H1 (cell line): ENCODE measurements at regions not wholly inside any gene's neighbourhood (a gene's known extent, or its start where the extent isn't known, plus 50 kb on each side); places are given as distances from the start of the nearest gene placed in this dataset.

ENCODE experiments used
- BCL11A ChIP-seq, 2 experiments: IDR thresholded peaks; one replicate each; pipeline ENCODE4 v1.6.1; 2011; ENCODE audit warnings: low read depth in 2 of 2, low read length in 2 of 2, mild to moderate bottlenecking in 2 of 2
- CHD7 ChIP-seq: fragments of 300-600 bp; sonication (generic); IDR thresholded peaks from 2 replicates; pipeline ENCODE4 v1.7.1; 2012; ENCODE audit warnings: low read length, moderate library complexity, mild to moderate bottlenecking, inconsistent platforms; ENCODE audit not compliant: insufficient replicate concordance
- GTF2F1 ChIP-seq: IDR thresholded peaks from 2 replicates; pipeline ENCODE4 v1.6.1; 2012; ENCODE audit warnings: low read depth, low read length, improper control_type of control experiment, borderline replicate concordance
- RFX5 ChIP-seq: IDR thresholded peaks from 2 replicates; pipeline ENCODE4 v1.6.1; 2011; ENCODE audit warnings: low read depth, low read length, improper control_type of control experiment, borderline replicate concordance
- RNF2 ChIP-seq: fragments of 200-900, 300-1000 bp; sonication (generic); IDR thresholded peaks from 2 replicates; pipeline ENCODE4 v1.7.1; 2016; ENCODE audit warnings: borderline replicate concordance, low read depth, mild to moderate bottlenecking, antibody characterized with exemption, low read length; ENCODE audit not compliant: poor library complexity, severe bottlenecking; ENCODE audit errors: missing control alignments
- RXRA ChIP-seq: IDR thresholded peaks from 2 replicates; pipeline ENCODE4 v1.6.1; 2011; ENCODE audit warnings: low read depth, mild to moderate bottlenecking, low read length, moderate library complexity; ENCODE audit not compliant: insufficient read depth
- SUZ12 ChIP-seq: fragments of 200-600 bp; sonication (generic); IDR thresholded peaks from 2 replicates; pipeline ENCODE4 v1.6.1; 2012; ENCODE audit warnings: mild to moderate bottlenecking, inconsistent platforms, low read length, moderate library complexity, mixed read lengths

- TF ChIP-seq CHD7 (no peak), RXRA (no peak), SUZ12 (no peak), RNF2 (no peak), GTF2F1 (no peak), RFX5 (no peak), BCL11A (IDR thresholded peaks at IDR 0.05; ENCODE audit: low read depth in 2 of 2, low read length in 2 of 2) (no peak)
Observed at GRCh38 chr5:4703931-4704458, 436.1 kb upstream of the ADAMTS16 start (continued).
